ENCODE measurements at regions not wholly inside any gene's neighbourhood (a gene's known extent, or its start where the extent isn't known, plus 50 kb on each side); places are given as distances from the start of the nearest gene placed in this dataset.

DNA sequence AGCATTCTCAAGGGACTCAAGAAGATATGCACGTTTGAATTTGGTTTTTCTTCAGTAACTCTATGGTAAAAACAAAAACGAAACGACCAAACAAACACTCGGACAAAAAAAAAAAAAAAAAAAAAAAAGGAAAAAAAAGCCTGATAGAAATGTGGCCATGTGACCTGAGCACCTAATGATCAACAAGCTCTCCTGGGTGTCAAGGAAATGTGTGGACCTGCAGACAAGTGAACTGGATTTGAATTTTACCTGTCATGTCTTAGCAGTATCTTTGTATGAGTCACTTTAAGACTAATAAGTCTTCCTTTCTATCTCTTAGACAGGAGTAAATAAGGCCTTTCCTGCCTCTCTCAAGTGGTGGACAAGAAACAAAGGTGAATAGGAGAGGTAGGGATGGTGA is 190.6 kb upstream of the GRIA1 start:
- H3K79me2 ChIP-seq (ENCODE audit: control insufficient read depth in 1 of 2, insufficient read depth in 2 of 2, low read length in 2 of 2): no peaks in the 10 kb centered on the region
- no peaks in the 10 kb centered on the region for H3K23me2 ChIP-seq (ENCODE audit: low read depth, low read length)
- H3K18ac ChIP-seq (ENCODE audit: extremely low read depth, low read length): no peak overlapping the region; the same call in 1 of the 2 replicates
- H3K4me2 ChIP-seq (ENCODE audit: insufficient read depth in 1 of 2, low read depth in 2 of 2, low read length in 2 of 2): no peak overlapping the region
- no peak overlapping the region for H3K56ac ChIP-seq (replicated peaks; ENCODE audit: insufficient read length, low read depth, low read length)
- peaks cover 0 to 8% of the 10 kb centered on the region in 2 experiments; a peak in 1 of 4 replicates for H3K9me3 ChIP-seq (ENCODE audit: insufficient read depth in 2 of 2, low read depth in 1 of 2, low read length in 1 of 2)
- H4K5ac ChIP-seq (ENCODE audit: insufficient read length, low read depth, low read length): no peak overlapping the region
- CTCF ChIA-PET (ENCODE audit: partially characterized antibody): interaction anchor here (0.6 kb wide), 1 partner anchor 23 kb away, joined by 3 read pairs; no protein-coding TSS in a partner anchor
- no peak overlapping the region for H2AK5ac ChIP-seq (ENCODE audit: low read depth, low read length)
- no peak overlapping the region for H4K8ac ChIP-seq (ENCODE audit: extremely low read depth, insufficient read depth, low read length)
- no peaks in the 10 kb centered on the region for H3K36me3 ChIP-seq (ENCODE audit: control insufficient read depth in 2 of 4, insufficient read depth in 4 of 4, low read length in 3 of 4)
- POLR2A ChIA-PET (ENCODE audit: partially characterized antibody): no interaction called here
- no peak overlapping the region for H3K14ac ChIP-seq (ENCODE audit: insufficient read length)
- DNase-seq (ENCODE audit: low read depth in 1 of 2, low spot score in 2 of 2) (no peak), FAIRE-seq (no peak)
- H3K4me3 ChIP-seq (ENCODE audit: extremely low read depth in 1 of 4, insufficient read depth in 2 of 4, low read depth in 3 of 4, low read length in 4 of 4): no peak overlapping the region
- no peaks in the 10 kb centered on the region for H3K27me3 ChIP-seq (replicated peaks in 1 of 4; ENCODE audit: control insufficient read depth in 3 of 4, extremely low read depth in 1 of 4, insufficient read depth in 3 of 4, low read length in 3 of 4)
- H3K4me1 ChIP-seq (replicated peaks in 1 of 4; ENCODE audit: control insufficient read depth in 3 of 4, insufficient read depth in 4 of 4, low read length in 3 of 4): no peaks in the 10 kb centered on the region
- H4K91ac ChIP-seq (replicated peaks; ENCODE audit: insufficient read length, low read length): no peak overlapping the region
- H2BK5ac ChIP-seq (ENCODE audit: low read depth, low read length): no peak overlapping the region
- H3K23ac ChIP-seq (ENCODE audit: insufficient read length): no peak overlapping the region
- no peak overlapping the region for H3K9ac ChIP-seq (replicated peaks in 1 of 4; ENCODE audit: extremely low read depth in 1 of 4, low read depth in 3 of 4, low read length in 3 of 4)
- no peak overlapping the region for H3K4ac ChIP-seq (replicated peaks; ENCODE audit: insufficient read length, low read depth, low read length)
- H2BK12ac ChIP-seq (ENCODE audit: low read depth, low read length): no peak overlapping the region
- H2AFZ ChIP-seq (ENCODE audit: low read length): no peak overlapping the region
- H3K27ac ChIP-seq (ENCODE audit: low read depth, low read length): no peak overlapping the region
- no peaks in the 10 kb centered on the region for H3K79me1 ChIP-seq (ENCODE audit: low read depth, low read length)
- no peak overlapping the region for H2BK120ac ChIP-seq (replicated peaks; ENCODE audit: low read depth, low read length)
- H4K20me1 ChIP-seq (replicated peaks in 1 of 2; ENCODE audit: control insufficient read depth in 1 of 2, insufficient read depth in 2 of 2, low read length in 2 of 2): no peaks in the 10 kb centered on the region
- no peak overlapping the region for H2BK20ac ChIP-seq (ENCODE audit: low read length)
- no peak overlapping the region for H2BK15ac ChIP-seq (ENCODE audit: low read length)
- 82% methylated on average over 4 of the region's 4 CpGs; no CpG with 5 or more reads in 1 of the 2 experiments for WGBS, 2 experiments (ENCODE audit: extremely low coverage in 1 of 2, insufficient coverage in 1 of 2, insufficient read length in 1 of 2, insufficient replicate concordance in 2 of 2, low coverage in 1 of 2, low lambda C conversion rate in 2 of 2, missing lambda C conversion rate in 1 of 2)
- no peak for TF ChIP-seq ZNF274 (IDR thresholded peaks at IDR 0.05; ENCODE audit: borderline replicate concordance, extremely low read depth, low read length)
- TF ChIP-seq EGR1 (IDR thresholded peaks at IDR 0.05; ENCODE audit: borderline replicate concordance, low read depth, low read length): no peak
- TF ChIP-seq, protein P1, sequence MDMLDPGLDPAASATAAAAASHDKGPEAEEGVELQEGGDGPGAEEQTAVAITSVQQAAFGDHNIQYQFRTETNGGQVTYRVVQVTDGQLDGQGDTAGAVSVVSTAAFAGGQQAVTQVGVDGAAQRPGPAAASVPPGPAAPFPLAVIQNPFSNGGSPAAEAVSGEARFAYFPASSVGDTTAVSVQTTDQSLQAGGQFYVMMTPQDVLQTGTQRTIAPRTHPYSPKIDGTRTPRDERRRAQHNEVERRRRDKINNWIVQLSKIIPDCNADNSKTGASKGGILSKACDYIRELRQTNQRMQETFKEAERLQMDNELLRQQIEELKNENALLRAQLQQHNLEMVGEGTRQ (IDR thresholded peaks at IDR 0.05; ENCODE audit: low read length): no peak
- TF ChIP-seq TCF12 (IDR thresholded peaks at IDR 0.05; ENCODE audit: low read depth, low read length): no peak
- TF ChIP-seq RFX5 (IDR thresholded peaks at IDR 0.05; ENCODE audit: borderline replicate concordance, low read depth, low read length): no peak
- TF ChIP-seq, protein P2, sequence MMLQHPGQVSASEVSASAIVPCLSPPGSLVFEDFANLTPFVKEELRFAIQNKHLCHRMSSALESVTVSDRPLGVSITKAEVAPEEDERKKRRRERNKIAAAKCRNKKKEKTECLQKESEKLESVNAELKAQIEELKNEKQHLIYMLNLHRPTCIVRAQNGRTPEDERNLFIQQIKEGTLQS (IDR thresholded peaks at IDR 0.05; ENCODE audit: insufficient read depth, low read depth, low read length): no peak
- TF ChIP-seq CBX8 (IDR thresholded peaks at IDR 0.05; ENCODE audit: borderline replicate concordance, low read depth, low read length): no peak
- TF ChIP-seq, protein P3, sequence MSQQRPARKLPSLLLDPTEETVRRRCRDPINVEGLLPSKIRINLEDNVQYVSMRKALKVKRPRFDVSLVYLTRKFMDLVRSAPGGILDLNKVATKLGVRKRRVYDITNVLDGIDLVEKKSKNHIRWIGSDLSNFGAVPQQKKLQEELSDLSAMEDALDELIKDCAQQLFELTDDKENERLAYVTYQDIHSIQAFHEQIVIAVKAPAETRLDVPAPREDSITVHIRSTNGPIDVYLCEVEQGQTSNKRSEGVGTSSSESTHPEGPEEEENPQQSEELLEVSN (IDR thresholded peaks at IDR 0.05): no peak
- no peak for TF ChIP-seq POLR2A (IDR thresholded peaks at IDR 0.05; ENCODE audit: control extremely low read depth in 1 of 2, low read depth in 2 of 2, low read length in 2 of 2)
- TF ChIP-seq SAP30 (IDR thresholded peaks at IDR 0.05; ENCODE audit: insufficient read depth, insufficient replicate concordance, low read length): no peak
- TF ChIP-seq RNF2 (IDR thresholded peaks at IDR 0.05; ENCODE audit: borderline replicate concordance, low read depth, low read length, missing control alignments, poor library complexity, severe bottlenecking): no peak
- TF ChIP-seq EP300 (IDR thresholded peaks at IDR 0.05; ENCODE audit: borderline replicate concordance in 1 of 2, low read depth in 2 of 2, low read length in 2 of 2): no peak
